C4-2B (cell line): ENCODE measurements at regions not wholly inside any gene's neighbourhood (a gene's known extent, or its start where the extent isn't known, plus 50 kb on each side); places are given as distances from the start of the nearest gene placed in this dataset.
A peak's percentile ranks its signal among the peaks of the same experiment; 100 is the strongest.

Experiments
- H3K27ac ChIP-seq: fragments of 450-650 bp; 2 replicates; pipeline ENCODE4 v1.5.1; 2017
- ZFX ChIP-seq: fragments of 450-650 bp; IDR thresholded peaks from 2 replicates; pipeline ENCODE4 v1.6.1; 2017
- TF ChIP-seq, protein P1 (sequence below): fragments of 450-650 bp; conservative IDR thresholded peaks from 2 replicates; pipeline ENCODE4 v1.5.1; 2017; ENCODE audit warnings: mild to moderate bottlenecking

DNA sequence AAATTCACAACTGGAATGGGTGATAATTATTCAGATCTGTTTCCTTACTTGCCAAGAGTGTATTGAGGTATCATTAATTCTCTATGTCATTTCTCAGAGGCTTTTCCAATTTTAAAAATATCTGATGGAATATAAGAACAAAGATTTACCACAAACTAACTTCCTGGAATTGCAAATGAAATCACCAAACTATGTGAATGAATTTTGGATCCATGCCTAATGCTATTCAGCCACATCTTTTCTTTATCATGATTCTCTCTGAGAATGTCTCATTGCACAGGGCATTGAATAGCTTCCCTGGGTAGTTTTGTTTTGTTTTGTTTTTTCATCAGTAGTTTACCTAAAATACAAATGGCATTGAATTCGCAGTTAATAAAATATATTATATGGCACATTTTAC is 146.9 kb upstream of the FBN2 start:
- no peak overlapping the region for H3K27ac ChIP-seq

DNA sequence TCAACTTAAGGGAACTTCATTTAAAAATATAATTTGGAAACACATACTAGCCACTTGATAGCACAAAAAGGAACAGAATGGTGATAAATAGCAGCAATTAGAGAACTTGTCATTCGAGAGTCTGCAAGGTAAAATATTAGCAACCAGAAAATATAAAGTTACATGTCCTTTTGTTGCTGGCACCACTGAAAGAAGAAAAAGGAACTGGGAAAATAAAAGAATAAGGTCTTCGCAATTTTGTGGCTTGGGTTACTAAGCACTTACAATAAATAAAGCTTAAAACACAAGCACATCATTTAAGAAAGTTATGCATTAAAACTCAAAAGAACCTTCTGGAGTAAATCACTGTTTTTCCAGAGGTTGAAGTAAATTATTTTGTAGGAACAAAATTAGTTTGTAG is 149.9 kb upstream of the FBN2 start:
- TF ChIP-seq, protein P1, sequence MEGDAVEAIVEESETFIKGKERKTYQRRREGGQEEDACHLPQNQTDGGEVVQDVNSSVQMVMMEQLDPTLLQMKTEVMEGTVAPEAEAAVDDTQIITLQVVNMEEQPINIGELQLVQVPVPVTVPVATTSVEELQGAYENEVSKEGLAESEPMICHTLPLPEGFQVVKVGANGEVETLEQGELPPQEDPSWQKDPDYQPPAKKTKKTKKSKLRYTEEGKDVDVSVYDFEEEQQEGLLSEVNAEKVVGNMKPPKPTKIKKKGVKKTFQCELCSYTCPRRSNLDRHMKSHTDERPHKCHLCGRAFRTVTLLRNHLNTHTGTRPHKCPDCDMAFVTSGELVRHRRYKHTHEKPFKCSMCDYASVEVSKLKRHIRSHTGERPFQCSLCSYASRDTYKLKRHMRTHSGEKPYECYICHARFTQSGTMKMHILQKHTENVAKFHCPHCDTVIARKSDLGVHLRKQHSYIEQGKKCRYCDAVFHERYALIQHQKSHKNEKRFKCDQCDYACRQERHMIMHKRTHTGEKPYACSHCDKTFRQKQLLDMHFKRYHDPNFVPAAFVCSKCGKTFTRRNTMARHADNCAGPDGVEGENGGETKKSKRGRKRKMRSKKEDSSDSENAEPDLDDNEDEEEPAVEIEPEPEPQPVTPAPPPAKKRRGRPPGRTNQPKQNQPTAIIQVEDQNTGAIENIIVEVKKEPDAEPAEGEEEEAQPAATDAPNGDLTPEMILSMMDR: no peak
- no peak for TF ChIP-seq ZFX
- no peak overlapping the region for H3K27ac ChIP-seq

More for the DNA sequence above, 146.9 kb upstream of the FBN2 start:
- TF ChIP-seq, protein P1: no peak
- TF ChIP-seq ZFX: no peak

DNA sequence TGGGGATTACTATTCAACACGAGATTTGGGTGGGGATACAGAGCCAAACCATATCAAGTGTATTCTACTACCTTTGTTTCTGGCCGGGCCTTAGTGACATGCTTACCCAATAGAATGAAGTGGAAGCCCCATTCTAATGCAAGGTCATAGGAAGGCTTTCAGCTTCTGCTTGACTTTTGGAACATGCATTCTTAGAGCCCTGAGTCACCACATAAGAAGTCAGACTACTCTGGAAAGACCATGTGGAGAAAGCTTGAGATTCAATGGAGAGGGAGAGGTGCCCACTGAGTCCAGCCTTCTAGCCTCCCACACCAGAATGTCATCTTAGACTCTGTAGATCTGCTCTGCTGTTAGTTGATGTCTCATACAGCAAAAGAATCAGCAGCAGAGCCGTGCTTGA is 155.7 kb upstream of the FBN2 start:
- no peak overlapping the region for H3K27ac ChIP-seq
- TF ChIP-seq, protein P1: no peak
- TF ChIP-seq ZFX: no peak

DNA sequence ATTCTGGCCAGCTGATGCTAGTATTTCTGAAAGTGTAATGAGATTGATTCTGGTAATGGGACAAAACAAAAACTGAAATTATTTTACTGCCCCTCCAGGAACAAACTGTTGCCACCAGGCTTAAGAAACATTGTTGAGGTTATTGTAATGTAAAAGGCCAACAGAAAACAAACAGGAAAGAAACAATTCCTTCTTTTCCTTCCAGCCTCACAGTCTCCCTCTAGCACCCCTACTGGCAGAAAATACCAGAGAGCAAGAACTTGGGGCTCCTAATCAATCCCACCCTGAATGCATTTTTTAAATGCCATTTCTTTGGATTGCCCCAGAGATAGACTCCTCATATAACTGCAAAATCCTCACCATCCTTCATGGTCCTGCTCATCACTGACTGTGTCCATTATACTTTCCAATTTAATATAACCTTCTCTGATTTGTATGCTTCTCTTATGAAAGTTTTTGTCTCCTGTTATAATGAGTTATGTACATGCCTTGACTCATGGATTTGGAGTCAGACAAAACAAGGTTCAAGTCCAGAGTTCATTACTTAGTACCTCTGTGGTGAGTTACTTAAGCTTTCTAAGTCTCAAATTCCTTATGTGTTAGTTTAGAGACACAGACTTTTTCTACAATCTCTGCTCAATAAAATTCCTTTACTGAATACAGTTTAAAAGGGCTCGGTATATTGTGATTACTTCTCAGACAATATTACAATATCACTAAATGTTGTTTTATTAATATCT is 157.9 kb upstream of the FBN2 start:
- no peak overlapping the region for H3K27ac ChIP-seq
- no peak for TF ChIP-seq ZFX
- TF ChIP-seq, protein P1: peak; percentile 62

DNA sequence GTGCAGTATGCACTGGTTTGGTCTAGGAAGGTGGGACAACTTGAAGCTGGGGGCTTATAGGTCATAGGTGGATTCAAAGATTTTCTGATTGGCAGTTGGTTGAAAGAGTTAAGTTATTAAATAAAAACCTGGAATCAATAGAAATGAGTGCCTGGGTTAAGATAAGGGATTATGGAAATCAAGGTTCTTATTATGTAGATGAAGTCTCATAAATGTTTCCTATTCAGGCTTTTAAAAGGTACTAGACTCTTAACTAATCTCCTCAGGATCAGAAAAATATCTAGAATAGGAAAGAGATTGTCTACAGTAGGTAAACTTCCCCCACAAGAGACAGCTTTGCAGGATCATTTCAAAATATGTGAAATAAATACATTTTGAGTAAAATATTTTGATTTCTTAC is 163.3 kb upstream of the FBN2 start:
- no peak overlapping the region for H3K27ac ChIP-seq
- no peak for TF ChIP-seq ZFX
- TF ChIP-seq, protein P1: no peak

DNA sequence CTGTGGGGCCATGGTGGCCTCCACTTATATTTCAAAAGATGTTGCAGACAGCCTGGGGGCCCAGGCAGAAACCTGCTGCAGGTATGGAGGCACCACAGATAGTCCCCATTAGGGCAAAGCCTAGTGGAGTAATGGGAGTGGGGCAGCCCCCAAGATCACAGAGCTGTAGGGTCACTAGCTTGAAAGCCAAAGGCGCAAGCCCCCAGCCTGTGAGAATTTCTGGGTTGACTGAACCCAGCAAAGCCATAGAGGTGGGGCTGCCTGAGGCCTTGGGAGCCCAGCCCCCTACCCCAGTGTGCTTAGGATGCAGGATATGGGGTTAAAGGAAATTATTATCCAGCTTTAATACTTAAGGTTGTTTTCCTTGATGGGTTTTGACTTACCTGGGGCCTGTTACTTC is 165.3 kb upstream of the FBN2 start:
- H3K27ac ChIP-seq: no peak overlapping the region
- TF ChIP-seq ZFX: no peak
- TF ChIP-seq, protein P1: no peak

DNA sequence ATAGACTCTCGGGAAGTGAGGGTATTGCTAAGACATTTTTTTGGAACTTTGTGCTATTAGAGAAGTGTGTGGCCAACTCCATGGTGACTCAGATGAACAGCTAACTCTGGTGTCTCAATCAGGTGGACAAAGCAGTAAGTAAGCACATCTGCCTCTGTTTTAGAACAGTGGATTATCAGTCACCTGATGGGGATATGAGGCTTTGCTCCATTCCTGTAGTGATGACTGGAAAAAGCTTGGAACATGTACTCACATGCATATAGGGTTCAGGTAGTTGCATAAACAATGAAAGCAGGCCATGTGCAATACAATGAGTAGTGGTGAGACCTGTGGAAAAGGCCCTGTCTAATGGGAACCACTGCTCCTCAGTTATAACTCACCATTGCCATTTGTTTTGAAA is 168.2 kb upstream of the FBN2 start:
- H3K27ac ChIP-seq: no peak overlapping the region
- TF ChIP-seq, protein P1: no peak
- TF ChIP-seq ZFX: no peak
